Heart left ventricle (tissue), 16 donors: ENCODE measurements at regions not wholly inside any gene's neighbourhood (a gene's known extent, or its start where the extent isn't known, plus 50 kb on each side); places are given as distances from the start of the nearest gene placed in this dataset.
"Not testable (repeated sequence)": the region's sequence is repeated elsewhere in the genome, so short reads cannot be mapped to it uniquely, and the experiment has no call there.

Experiments used
- ATAC-seq, 4 donors: fragments of 200-7000 bp; cut with Tn5 transposase; one replicate each; pipeline ENCODE4 v1.9.1; 2020 to 2022; ENCODE audit warnings: moderate library complexity in 4 of 4, mild to moderate bottlenecking in 3 of 4, moderate number of reproducible peaks in 1 of 4
- DNase-seq, 5 donors: peaks; one replicate each; pipeline ENCODE4 v3.0.0-alpha.2; 2020
- H3K27ac ChIP-seq, 12 donors: fragments of 200-600 bp; sonication (generic) in 4 of 12; one replicate each; pipeline versions ENCODE4 v1.5.0 to v1.8.0; 2016 to 2022; ENCODE audit warnings: mild to moderate bottlenecking in 2 of 12
- H3K27me3 ChIP-seq, 9 donors: fragments of 200-600 bp; sonication (generic) in 2 of 9; one replicate each; pipeline versions ENCODE4 v1.5.1 to v1.8.0; 2016 to 2022; ENCODE audit warnings: mild to moderate bottlenecking in 3 of 9
- H3K36me3 ChIP-seq, 9 donors: fragments of 200-600 bp; sonication (generic) in 2 of 9; one replicate each; pipeline versions ENCODE4 v1.5.0 to v1.8.0; 2018 to 2022; ENCODE audit warnings: mild to moderate bottlenecking in 2 of 9
- H3K4me1 ChIP-seq, 12 donors: fragments of 200-600 bp; sonication (generic) in 4 of 12; one replicate each; pipeline versions ENCODE4 v1.5.0 to v1.8.0; 2016 to 2022; ENCODE audit warnings: mild to moderate bottlenecking in 3 of 12
- H3K4me3 ChIP-seq, 12 donors: fragments of 200-600 bp; sonication (generic) in 4 of 12; one replicate each; pipeline versions ENCODE4 v1.5.0 to v1.8.0; 2017 to 2022; ENCODE audit warnings: mild to moderate bottlenecking in 9 of 12, moderate library complexity in 4 of 12
- H3K9me3 ChIP-seq, 12 donors: fragments of 200-600 bp; sonication (generic) in 4 of 12; one replicate each; pipeline versions ENCODE4 v1.5.0 to v1.8.0; 2016 to 2022; ENCODE audit warnings: mild to moderate bottlenecking in 1 of 12
- POLR2A ChIP-seq, 2 donors: fragments of 450-650 bp; IDR thresholded peaks; one replicate each; pipeline ENCODE4 v1.6.1; 2017; ENCODE audit warnings: antibody characterized with exemption in 2 of 2, mild to moderate bottlenecking in 2 of 2, moderate library complexity in 2 of 2
- WGBS, 4 donors: extraction: QIAGEN DNeasy Blood & Tissue Kit in 2 of 4; methylation state at CpG; one replicate each; pipeline versions ENCODE4 v1.1.5 to v1.1.7; 2013 to 2018; 5-methylcytosine and 5-hydroxymethylcytosine counted together
- intact Hi-C, 10 donors: fragments of 100-400 bp; cut with DNase I; formaldehyde crosslinking; loops; one replicate each; pipeline versions ENCODE4 v1.11.1 to v1.14.2; 2022
- TF ChIP-seq, protein P1 (sequence below), 12 donors: fragments of 200-600 bp; sonication (generic) in 4 of 12; IDR thresholded peaks; one replicate each; pipeline versions ENCODE4 v1.5.0 to v1.8.0; 2018 to 2022; ENCODE audit warnings: antibody characterized with exemption in 12 of 12, mild to moderate bottlenecking in 5 of 12
- donor health status: ischemic (EF 13 %, LVEDD 7.1; RV severe dilation, severe dysfunction).
- donor health status: healthy with polysubstance abuse.
- donor health status: DM: no; HTN: yes; CAD: no.
- donor health status: DM: no; HTN: no; CAD: no.
- donor health status: ischemic (EF 25% LVEDD 6.9; RV normal size, moderate dysfunction).
- donor health status: ischemic (EF 25% LVEDD 5.7; RV mildly dilated, moderate dysfunction).
- donor health status: healthy.
- donor health status: DM: yes; HTN: yes; CAD: no.
- donor health status: ischemic (EF 35%, LVEDD 5.7; RV mildly dilated, moderate dysfunction).
- donor health status: nonischemic (EF 11% LVEDD 7.7; RV severe dilation, severe dysfunction).
- donor health status: DM: yes; HTN: yes; CAD: no.
- donor health status: PGD.
- donor health status: ischemic (EF 29% LVEDD 5.4; RV normal size, mild dysfunction).
- donor health status: nonischemic (EF 23%, LVEDD 6.1; RV moderate dilation, normal function).

DNA sequence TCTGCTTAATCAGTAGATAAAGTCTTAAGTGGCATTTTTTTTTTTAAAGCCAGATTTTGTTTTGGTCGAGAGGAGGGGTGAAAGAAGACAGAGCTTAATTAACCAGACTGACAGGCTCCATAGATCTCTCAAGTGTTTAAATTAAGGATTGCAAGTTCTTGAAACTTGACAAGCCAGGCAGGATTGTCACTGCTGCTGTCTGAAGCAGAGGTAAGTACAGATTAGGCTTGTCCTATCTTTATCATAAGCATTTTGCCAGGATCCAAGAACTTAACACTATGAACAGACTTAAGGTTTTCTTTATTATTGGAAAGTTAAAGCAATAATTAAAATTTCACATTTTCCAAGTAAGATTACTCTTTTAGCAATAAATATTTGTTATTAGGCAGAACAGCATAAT, 179.6 kb upstream of the LMO3 start:
- intact Hi-C loops = no loop called here
- Histone ChIP-seq H3K27ac (no peak overlapping the region), H3K36me3 (no peaks in the 10 kb centered on the region), H3K4me1 (no peaks in the 10 kb centered on the region), H3K4me3 (no peak overlapping the region), H3K9me3 (peaks cover 0 to 3% (median 0%) of the 10 kb centered on the region in 12 donors), H3K27me3 (no peaks in the 10 kb centered on the region)
- WGBS, 4 donors = 3 to 17% (median 11%) methylated on average over 1 of the region's 1 CpG
- no peak for DNase-seq
- ATAC-seq = no peak
- no peak for TF ChIP-seq POLR2A (IDR thresholded peaks at IDR 0.05)
- TF ChIP-seq, protein P1, sequence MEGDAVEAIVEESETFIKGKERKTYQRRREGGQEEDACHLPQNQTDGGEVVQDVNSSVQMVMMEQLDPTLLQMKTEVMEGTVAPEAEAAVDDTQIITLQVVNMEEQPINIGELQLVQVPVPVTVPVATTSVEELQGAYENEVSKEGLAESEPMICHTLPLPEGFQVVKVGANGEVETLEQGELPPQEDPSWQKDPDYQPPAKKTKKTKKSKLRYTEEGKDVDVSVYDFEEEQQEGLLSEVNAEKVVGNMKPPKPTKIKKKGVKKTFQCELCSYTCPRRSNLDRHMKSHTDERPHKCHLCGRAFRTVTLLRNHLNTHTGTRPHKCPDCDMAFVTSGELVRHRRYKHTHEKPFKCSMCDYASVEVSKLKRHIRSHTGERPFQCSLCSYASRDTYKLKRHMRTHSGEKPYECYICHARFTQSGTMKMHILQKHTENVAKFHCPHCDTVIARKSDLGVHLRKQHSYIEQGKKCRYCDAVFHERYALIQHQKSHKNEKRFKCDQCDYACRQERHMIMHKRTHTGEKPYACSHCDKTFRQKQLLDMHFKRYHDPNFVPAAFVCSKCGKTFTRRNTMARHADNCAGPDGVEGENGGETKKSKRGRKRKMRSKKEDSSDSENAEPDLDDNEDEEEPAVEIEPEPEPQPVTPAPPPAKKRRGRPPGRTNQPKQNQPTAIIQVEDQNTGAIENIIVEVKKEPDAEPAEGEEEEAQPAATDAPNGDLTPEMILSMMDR (IDR thresholded peaks at IDR 0.05) = no peak

DNA sequence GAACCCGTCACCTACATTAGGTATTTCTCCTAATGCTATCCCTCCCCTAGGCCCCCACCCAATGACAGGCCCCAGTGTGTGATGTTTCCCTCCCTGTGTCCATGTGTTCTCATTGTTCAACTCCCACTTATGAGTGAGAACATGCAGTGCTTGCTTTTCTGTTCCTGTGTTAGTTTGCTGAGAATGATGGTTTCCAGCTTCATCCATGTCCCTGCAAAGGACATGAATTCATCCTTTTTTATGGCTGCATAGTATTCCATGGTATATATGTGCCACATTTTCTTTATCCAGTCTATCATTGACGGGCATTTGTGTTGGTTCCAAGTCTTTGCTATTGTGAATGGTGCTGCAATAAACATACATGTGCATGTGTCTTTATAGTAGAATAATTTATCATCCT, 163.2 kb upstream of the LMO3 start:
- H3K4me3 ChIP-seq, H3K27me3 ChIP-seq, intact Hi-C loops, ATAC-seq, H3K4me1 ChIP-seq, DNase-seq, H3K27ac ChIP-seq, H3K36me3 ChIP-seq: not testable (repeated sequence)
- 77 to 85% (median 81%) methylated on average over 2 of the region's 2 CpGs for WGBS, 4 donors
- H3K9me3 ChIP-seq = peaks cover 0 to 37% (median 5%) of the 10 kb centered on the region in 12 donors

DNA sequence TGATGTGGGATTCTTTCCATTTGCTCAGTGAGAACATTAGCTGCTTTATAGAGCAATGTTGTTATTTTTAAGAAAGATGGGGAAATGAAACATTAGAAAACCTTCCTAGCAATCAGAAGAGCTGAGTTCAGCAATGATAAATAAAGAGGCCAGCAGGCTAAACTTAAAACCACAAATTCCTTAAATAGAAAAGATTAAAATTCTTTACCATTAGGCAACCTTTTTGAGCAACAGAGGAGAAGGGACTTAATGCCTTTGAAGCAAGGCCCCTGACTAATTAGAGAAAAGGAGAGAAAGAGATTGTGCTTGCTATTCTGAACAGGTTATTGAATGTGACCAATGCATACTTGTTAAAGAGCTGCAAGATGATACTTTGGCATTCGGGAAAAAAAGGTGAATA, 160.8 kb upstream of the LMO3 start:
- no peaks in the 10 kb centered on the region for H3K27me3 ChIP-seq
- DNase-seq (no peak), ATAC-seq (no peak)
- no peaks in the 10 kb centered on the region for H3K36me3 ChIP-seq
- TF ChIP-seq, protein P1 (IDR thresholded peaks at IDR 0.05) = no peak
- TF ChIP-seq POLR2A (IDR thresholded peaks at IDR 0.05) = no peak
- peaks cover 0 to 31% (median 5%) of the 10 kb centered on the region in 12 donors for H3K9me3 ChIP-seq
- no peak overlapping the region for H3K27ac ChIP-seq
- WGBS, 4 donors = 71 to 81% (median 78%) methylated on average over 1 of the region's 1 CpG
- intact Hi-C loops = no loop called here
- H3K4me1 ChIP-seq = no peaks in the 10 kb centered on the region
- H3K4me3 ChIP-seq = no peak overlapping the region

DNA sequence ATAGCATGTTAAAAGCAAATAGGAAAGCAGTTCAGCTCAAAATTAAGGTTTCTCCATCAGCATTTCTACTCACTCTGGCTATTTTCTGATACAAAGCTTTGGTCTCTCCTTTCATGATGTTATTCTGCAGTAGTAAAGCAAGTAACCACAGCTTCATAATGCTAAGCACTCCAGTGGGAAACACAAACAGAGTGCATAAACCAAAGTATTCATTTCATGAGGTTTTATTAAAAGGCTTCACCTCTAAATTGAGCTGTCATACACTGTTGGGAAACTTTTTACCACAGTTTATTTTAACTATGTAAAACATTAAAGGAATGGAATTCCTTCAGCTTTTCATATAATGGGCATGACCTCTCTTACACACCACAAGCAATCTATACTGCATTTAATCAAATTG, 157.9 kb upstream of the LMO3 start:
- TF ChIP-seq POLR2A (IDR thresholded peaks at IDR 0.05) = no peak
- TF ChIP-seq, protein P1 (IDR thresholded peaks at IDR 0.05) = no peak
- Histone ChIP-seq H3K27me3 (no peaks in the 10 kb centered on the region), H3K4me1 (no peaks in the 10 kb centered on the region), H3K27ac (no peak overlapping the region), H3K36me3 (no peaks in the 10 kb centered on the region), H3K9me3 (peaks cover 0 to 6% (median 0%) of the 10 kb centered on the region in 12 donors), H3K4me3 (no peak overlapping the region)
- DNase-seq (no peak), ATAC-seq (no peak)
- intact Hi-C loops = no loop called here

DNA sequence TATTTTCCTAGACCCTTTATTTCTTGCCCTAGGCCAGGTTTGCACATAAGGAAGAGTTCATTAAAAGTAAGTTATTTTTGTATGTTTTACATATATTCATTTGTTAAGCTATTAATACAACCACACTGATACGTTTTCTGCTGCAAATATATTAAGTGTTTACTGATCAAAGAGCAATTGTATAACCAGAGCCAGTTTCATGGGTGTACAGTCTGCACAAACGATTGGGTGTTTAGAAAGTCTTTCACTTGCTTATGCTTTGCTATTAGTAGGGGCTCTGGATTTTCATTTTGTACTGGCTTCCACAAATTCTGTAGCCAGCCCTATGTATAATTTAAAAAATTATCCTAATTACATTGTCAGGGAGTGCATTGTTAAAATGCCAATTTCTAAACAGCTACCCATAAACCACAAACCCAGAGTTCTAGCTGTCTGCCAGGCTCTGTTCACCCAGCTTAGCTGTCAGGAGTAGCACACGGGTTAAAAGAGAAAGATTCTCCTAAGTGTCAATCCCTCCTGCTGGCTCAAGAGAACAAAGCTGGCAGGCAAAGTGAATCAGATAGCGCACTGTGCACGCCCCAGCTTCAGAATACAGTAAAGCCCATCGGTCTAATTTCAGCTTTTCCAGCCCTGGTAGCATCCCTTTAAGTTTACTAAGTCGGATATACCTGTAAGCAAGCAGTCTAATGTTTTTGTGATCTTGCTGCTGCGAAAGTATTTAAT, 151.0 kb upstream of the LMO3 start:
- no peaks in the 10 kb centered on the region for H3K36me3 ChIP-seq
- TF ChIP-seq, protein P1 (IDR thresholded peaks at IDR 0.05) = no peak
- TF ChIP-seq POLR2A (IDR thresholded peaks at IDR 0.05) = no peak
- intact Hi-C loops = no loop called here
- DNase-seq (no peak), ATAC-seq (no peak)
- H3K9me3 ChIP-seq = no peaks in the 10 kb centered on the region
- no peaks in the 10 kb centered on the region for H3K27me3 ChIP-seq
- 32 to 41% (median 34%) methylated on average over 8 of the region's 8 CpGs for WGBS, 4 donors
- no peaks in the 10 kb centered on the region for H3K4me1 ChIP-seq
- no peak overlapping the region for H3K4me3 ChIP-seq
- no peak overlapping the region for H3K27ac ChIP-seq
